GM21576 (cell line): ENCODE measurements at regions not wholly inside any gene's neighbourhood (a gene's known extent, or its start where the extent isn't known, plus 50 kb on each side); places are given as distances from the start of the nearest gene placed in this dataset.

Experiments
- ATAC-seq: cut with Tn5 transposase; IDR thresholded peaks from one replicate; pipeline ENCODE4 v1.9.1; 2021; ENCODE audit warnings: mild to moderate bottlenecking, moderate library complexity; ENCODE audit not compliant: unreplicated experiment

DNA sequence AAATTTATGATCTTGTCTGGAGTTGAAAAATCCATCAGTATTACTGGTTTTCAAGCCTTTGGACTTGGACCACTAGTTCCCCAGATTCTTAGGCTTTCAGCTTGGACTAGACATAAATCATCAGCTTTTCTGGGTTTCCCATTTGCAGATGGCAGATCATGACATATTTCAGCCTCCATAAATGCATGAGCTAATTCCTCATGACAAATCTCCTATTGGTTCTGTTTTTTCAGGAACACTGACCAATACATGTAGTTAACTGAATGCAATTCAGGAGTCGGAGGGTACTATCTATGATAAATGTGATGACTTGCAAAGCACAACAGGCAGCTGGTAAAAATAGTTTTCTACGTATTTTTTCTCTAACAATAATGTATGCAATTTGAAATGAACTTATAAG lies 635.6 kb downstream of the TRAM1L1 start:
- ATAC-seq, result no peak

- ATAC-seq, result no peak
These were observed 641.3 kb downstream of the TRAM1L1 start for GRCh38 chr4:116444117-116444516.

DNA sequence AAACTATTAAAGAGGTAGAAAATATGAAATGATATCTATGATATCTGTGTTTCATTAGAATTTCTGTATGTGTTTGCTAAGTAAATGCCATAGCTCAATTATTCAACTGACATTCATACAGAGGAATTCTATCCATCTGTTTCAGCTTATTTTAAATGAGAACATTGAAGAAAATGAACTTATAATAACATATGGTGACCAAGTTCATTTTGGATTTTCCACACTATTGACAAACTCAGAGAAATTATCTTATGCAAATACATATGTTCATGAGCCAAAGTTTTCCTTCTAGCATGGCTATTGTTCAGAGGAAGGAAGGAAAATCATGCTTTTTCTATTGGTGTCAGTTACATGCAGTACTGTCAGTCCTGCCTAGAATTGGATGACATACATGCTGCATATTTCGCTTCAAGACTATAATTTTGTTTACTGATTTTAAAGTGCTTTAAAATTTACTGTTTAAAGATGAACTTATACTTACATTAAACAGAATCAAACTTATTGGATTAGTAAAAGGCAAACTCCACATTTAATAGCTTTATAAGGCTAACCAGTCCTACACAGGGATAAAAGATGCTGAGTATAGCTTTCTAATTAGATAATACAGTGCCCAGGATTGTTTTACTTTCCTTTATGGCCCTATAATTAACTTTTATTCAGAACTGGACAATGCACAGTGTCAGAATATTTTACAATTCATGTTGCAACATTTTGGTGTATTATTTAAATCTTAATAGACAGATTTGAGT lies 646.2 kb downstream of the TRAM1L1 start:
- ATAC-seq, result no peak

DNA sequence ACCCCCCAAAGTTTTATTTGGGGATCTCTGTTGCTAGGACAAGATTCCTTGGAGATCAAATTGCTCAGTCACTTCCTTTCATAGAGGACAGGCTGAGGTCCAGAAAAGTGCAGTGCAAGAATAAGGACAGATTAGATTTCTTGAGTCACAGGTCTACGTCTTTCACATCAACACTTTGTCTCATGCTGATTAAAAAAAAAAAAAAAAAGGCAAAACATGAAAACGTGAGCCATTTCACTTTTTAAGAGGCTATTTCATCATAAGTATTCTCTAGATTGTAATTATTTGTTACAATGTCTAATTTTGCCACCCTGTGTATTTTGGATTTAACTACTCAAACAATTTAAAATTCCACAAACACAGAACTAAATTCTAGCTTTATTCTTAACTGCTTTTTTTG lies 647.0 kb downstream of the TRAM1L1 start:
- no peak for ATAC-seq

- ATAC-seq, result no peak
These were observed 657.7 kb downstream of the TRAM1L1 start for GRCh38 chr4:116427666-116428065.

DNA sequence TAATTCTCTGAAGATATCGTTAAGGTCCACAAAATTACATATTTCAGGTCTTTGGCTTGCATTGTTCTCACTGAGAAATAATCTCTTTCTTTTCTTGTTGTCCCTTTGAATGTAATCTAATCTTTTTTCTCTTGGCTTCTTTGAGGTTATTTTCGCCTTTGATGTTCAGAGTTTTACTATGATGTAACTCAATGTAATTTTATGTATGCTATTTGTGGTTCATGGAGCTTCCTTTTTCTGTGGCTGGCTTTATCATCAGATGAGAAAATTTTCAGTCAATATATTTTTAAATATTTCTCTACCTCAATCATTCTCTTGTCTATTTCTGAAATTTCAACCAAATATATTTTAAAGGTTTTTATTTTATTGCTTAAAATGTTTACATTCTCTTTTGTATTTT lies 672.2 kb downstream of the TRAM1L1 start:
- ATAC-seq, result no peak

DNA sequence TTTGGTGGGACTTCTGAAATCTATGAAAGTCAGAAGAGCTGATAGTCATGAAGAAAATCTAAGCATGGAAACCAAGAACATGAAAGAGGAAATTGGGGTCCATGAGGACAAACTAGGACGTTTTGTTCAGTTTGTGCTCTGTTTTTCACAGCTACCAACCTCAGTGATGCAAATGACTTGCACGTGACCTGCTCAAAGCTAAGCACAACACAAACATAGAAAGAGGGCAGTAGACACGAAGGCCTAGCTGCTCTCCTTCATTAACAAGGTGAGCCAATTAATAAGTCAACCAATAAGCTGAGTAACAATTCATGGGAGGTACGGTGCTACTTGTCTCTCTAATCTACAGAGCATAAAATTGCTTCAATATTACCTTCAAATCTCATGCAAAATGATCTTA lies 684.1 kb downstream of the TRAM1L1 start:
- ATAC-seq, result no peak

GRCh38 chr4:116400480-116400879 lies 684.9 kb downstream of the TRAM1L1 start:
- ATAC-seq, result no peak

- no peak for ATAC-seq
These were observed 687.7 kb downstream of the TRAM1L1 start for GRCh38 chr4:116397714-116398113.

- ATAC-seq, result no peak
These were observed 688.1 kb downstream of the TRAM1L1 start for GRCh38 chr4:116397291-116397690.

GRCh38 chr4:116395408-116395807 lies 690.0 kb downstream of the TRAM1L1 start:
- no peak for ATAC-seq

DNA sequence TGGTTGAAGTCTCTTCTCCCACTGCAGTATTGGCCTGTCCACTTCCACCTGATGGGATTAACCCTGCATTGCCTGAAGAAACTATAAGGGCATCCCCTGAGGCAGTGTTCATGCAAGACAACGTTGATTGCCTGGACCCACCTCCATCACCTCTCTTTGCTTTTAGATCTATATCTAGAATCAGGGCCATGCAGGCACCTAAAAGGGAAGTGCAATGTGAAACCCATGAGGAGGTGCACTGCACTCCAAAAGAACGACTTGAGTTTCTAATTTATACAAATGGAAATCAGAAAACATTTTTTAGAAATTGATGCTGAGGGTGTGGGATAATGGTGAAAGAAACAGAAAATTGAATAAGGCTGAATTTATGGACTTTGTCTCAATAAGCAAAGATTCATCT lies 694.4 kb downstream of the TRAM1L1 start:
- ATAC-seq, result no peak

GRCh38 chr4:116389139-116389538 lies 696.2 kb downstream of the TRAM1L1 start:
- ATAC-seq, result no peak

GRCh38 chr4:116387937-116388474 lies 697.4 kb downstream of the TRAM1L1 start:
- no peak for ATAC-seq

GRCh38 chr4:116386856-116387255 lies 698.5 kb downstream of the TRAM1L1 start:
- no peak for ATAC-seq

GRCh38 chr4:116385583-116385982 lies 699.8 kb downstream of the TRAM1L1 start:
- ATAC-seq, result no peak

GRCh38 chr4:116374815-116375214 lies 710.6 kb downstream of the TRAM1L1 start:
- ATAC-seq, result no peak

GRCh38 chr4:116362583-116362982 lies 722.8 kb downstream of the TRAM1L1 start:
- ATAC-seq, result no peak

DNA sequence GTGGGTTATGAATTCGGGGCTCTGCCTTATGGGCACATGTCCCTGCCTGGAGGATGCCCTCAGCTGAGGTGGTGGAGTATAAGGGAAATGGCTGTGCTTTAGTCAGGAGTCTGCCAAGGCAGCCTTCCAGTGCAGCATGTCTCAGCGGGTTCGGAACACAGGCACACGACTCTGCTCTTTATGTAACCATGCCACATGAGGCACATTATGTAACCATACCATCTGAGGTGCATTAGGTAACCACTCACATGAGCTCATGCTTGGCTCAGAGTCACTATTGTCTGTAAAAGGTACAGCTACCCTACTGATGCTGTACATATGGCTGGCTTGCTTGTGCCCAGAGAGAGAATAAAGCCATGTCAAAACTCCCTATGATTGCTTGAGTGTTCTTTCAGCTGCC lies 723.6 kb downstream of the TRAM1L1 start:
- ATAC-seq, result no peak

DNA sequence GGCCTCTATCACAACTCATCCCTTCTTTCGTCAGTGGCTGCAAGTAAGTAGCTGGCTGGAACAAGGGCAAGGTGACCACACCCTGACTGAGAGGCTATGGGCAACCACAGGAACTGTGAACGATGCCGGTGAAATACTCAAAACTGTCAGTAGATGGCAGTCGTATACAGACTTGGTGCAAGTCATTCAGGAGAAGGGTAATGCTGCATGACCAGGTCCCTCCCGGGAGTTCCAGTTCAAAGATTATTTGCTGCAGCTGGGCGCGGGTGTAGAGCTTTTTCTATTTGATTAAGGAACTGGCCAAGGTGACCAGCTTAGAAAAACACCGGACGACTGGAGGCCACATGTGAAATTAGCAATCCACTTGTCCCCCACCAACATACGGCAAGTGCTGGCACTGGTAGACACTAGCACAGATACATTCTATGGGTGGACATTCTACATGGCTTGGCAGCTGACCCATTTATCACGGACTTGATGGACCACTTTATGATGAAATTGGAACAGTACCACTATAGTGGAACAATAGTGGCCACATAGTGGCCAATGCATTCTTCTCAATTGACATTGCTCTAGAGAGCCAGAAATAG lies 726.6 kb downstream of the TRAM1L1 start:
- peak; percentile 96 for ATAC-seq

GRCh38 chr4:116357758-116358157 lies 727.6 kb downstream of the TRAM1L1 start:
- no peak for ATAC-seq

DNA sequence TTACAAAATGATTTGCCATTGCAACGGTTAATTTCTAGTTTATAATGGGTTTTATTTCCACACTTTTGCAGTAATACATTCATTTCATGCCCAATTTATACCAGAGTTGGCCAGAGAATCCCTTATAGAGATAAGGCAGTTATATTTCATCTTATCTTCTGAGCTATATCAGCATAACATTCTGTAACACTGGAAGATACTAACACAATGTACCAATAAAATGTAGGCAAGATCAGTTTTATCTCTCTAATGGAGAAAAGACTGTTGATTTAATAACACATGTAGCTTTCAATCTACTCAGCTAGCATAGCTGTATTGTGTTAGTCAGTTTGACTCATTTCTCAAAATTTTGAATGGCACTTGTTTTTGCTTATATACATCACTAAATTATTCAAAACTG lies 738.6 kb downstream of the TRAM1L1 start:
- ATAC-seq, result no peak
